ENCODE measurements at regions not wholly inside any gene's neighbourhood (a gene's known extent, or its start where the extent isn't known, plus 50 kb on each side); places are given as distances from the start of the nearest gene placed in this dataset.
"Not testable (repeated sequence)": the region's sequence is repeated elsewhere in the genome, so short reads cannot be mapped to it uniquely, and the experiment has no call there.

GRCh38 chr18:14995023-14995422 lies 247.1 kb downstream of the ANKRD30B start:
- not testable (repeated sequence) for DNase-seq

GRCh38 chr18:14997357-14997756 lies 249.4 kb downstream of the ANKRD30B start:
- DNase-seq, result no peak

GRCh38 chr18:14997899-14998298 lies 249.9 kb downstream of the ANKRD30B start:
- DNase-seq, result not testable (repeated sequence)

- DNase-seq, result not testable (repeated sequence)
Measured at GRCh38 chr18:14998360-14999042, 250.5 kb downstream of the ANKRD30B start.

GRCh38 chr18:14999085-14999975 lies 251.4 kb downstream of the ANKRD30B start:
- DNase-seq, result no peak

- DNase-seq, result not testable (repeated sequence)
Measured at GRCh38 chr18:15000119-15001037, 252.4 kb downstream of the ANKRD30B start.

GRCh38 chr18:15001038-15001794 lies 253.2 kb downstream of the ANKRD30B start:
- not testable (repeated sequence) for DNase-seq

GRCh38 chr18:15001795-15002107 lies 253.8 kb downstream of the ANKRD30B start:
- DNase-seq, result not testable (repeated sequence)

- DNase-seq, result not testable (repeated sequence)
Measured at GRCh38 chr18:15002765-15003164, 254.8 kb downstream of the ANKRD30B start.

GRCh38 chr18:15003231-15003630 lies 255.3 kb downstream of the ANKRD30B start:
- not testable (repeated sequence) for DNase-seq

- DNase-seq, result not testable (repeated sequence)
Measured at GRCh38 chr18:15003636-15004269, 255.8 kb downstream of the ANKRD30B start.

- DNase-seq, result not testable (repeated sequence)
Measured at GRCh38 chr18:15004270-15004973, 256.4 kb downstream of the ANKRD30B start.

GRCh38 chr18:15005313-15006130 lies 257.6 kb downstream of the ANKRD30B start:
- no peak for DNase-seq

- DNase-seq, result not testable (repeated sequence)
Measured at GRCh38 chr18:15006616-15007015, 258.6 kb downstream of the ANKRD30B start.

GRCh38 chr18:15026041-15026440 lies 278.1 kb downstream of the ANKRD30B start:
- DNase-seq, result not testable (repeated sequence)

GRCh38 chr18:15028037-15028436 lies 280.1 kb downstream of the ANKRD30B start:
- DNase-seq, result not testable (repeated sequence)

- not testable (repeated sequence) for DNase-seq
Measured at GRCh38 chr18:15060279-15060880, 312.4 kb downstream of the ANKRD30B start.

- DNase-seq, result not testable (repeated sequence)
Measured at GRCh38 chr18:15061289-15061896, 313.4 kb downstream of the ANKRD30B start.

GRCh38 chr18:15066434-15066833 lies 318.5 kb downstream of the ANKRD30B start:
- DNase-seq, result not testable (repeated sequence)
